ENCODE measurements at regions not wholly inside any gene's neighbourhood (a gene's known extent, or its start where the extent isn't known, plus 50 kb on each side); places are given as distances from the start of the nearest gene placed in this dataset.

GRCh38 chr2:240325016-240326007 is 110.2 kb upstream of the GPC1 start:
- TF ChIP-seq CTCF (IDR thresholded peaks at IDR 0.05) (no peak), POLR2A (IDR thresholded peaks at IDR 0.05) (no peak), EP300 (IDR thresholded peaks at IDR 0.05) (no peak)
